Esophagus muscularis mucosa (tissue), 4 donors: ENCODE measurements at regions not wholly inside any gene's neighbourhood (a gene's known extent, or its start where the extent isn't known, plus 50 kb on each side); places are given as distances from the start of the nearest gene placed in this dataset.

Experiments
- CTCF ChIP-seq, 3 experiments: fragments of 200-600 bp in 2 of 3; fragments of 450-650 bp in 1 of 3; sonication (generic) in 2 of 3; IDR thresholded peaks; one replicate each; pipeline ENCODE4 v1.5.1; 2017 to 2019; ENCODE audit warnings: antibody characterized with exemption in 3 of 3, mild to moderate bottlenecking in 2 of 3, moderate library complexity in 1 of 3
- EP300 ChIP-seq: sonication (generic); formaldehyde crosslinking; IDR thresholded peaks from one replicate; pipeline ENCODE4 v1.6.1; 2017; ENCODE audit warnings: antibody characterized with exemption
- POLR2A ChIP-seq: fragments of 450-650 bp; IDR thresholded peaks from one replicate; pipeline ENCODE4 v1.6.1; 2017; ENCODE audit warnings: antibody characterized with exemption, moderate library complexity, mild to moderate bottlenecking, low read depth
- POLR2AphosphoS5 ChIP-seq, 2 donors: sonication (generic); formaldehyde crosslinking; IDR thresholded peaks; one replicate each; pipeline ENCODE4 v1.6.1; 2017; ENCODE audit warnings: antibody characterized with exemption in 2 of 2

GRCh38 chr17:36668824-36669223, 67.4 kb downstream of the MRM1 start:
- TF ChIP-seq CTCF (IDR thresholded peaks at IDR 0.05) (no peak), EP300 (no peak), POLR2A (no peak), POLR2AphosphoS5 (IDR thresholded peaks at IDR 0.05) (no peak)
